ENCODE measurements at regions not wholly inside any gene's neighbourhood (a gene's known extent, or its start where the extent isn't known, plus 50 kb on each side); places are given as distances from the start of the nearest gene placed in this dataset.
"Not testable (repeated sequence)": the region's sequence is repeated elsewhere in the genome, so short reads cannot be mapped to it uniquely, and the experiment has no call there.

DNA sequence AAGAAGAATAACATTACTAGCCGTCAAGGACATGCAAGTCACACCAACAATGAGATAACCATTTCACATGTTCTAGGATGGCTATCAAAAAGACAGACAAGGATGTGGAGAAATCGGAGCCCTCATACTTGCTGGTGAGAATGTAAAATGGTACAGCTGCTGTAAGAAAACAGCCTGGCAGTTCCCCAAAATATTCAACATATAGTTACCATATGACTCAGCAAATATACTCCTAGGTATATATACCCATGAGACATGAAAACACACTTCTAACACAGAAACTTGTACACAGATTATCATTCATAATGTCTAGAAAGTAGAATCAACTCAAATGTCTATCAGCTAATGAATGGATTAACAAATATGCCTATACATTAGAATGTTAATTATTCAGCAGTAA lies 105.4 kb upstream of the PCAT7 start:
- no peaks in the 10 kb centered on the region for H3K36me3 Mint-ChIP-seq

GRCh38 chr9:94464790-94465189 lies 90.1 kb upstream of the PCAT7 start:
- no peak overlapping the region for H3K27ac Mint-ChIP-seq
- TF ChIP-seq, protein P1, sequence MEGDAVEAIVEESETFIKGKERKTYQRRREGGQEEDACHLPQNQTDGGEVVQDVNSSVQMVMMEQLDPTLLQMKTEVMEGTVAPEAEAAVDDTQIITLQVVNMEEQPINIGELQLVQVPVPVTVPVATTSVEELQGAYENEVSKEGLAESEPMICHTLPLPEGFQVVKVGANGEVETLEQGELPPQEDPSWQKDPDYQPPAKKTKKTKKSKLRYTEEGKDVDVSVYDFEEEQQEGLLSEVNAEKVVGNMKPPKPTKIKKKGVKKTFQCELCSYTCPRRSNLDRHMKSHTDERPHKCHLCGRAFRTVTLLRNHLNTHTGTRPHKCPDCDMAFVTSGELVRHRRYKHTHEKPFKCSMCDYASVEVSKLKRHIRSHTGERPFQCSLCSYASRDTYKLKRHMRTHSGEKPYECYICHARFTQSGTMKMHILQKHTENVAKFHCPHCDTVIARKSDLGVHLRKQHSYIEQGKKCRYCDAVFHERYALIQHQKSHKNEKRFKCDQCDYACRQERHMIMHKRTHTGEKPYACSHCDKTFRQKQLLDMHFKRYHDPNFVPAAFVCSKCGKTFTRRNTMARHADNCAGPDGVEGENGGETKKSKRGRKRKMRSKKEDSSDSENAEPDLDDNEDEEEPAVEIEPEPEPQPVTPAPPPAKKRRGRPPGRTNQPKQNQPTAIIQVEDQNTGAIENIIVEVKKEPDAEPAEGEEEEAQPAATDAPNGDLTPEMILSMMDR (IDR thresholded peaks at IDR 0.05), result no peak
- ATAC-seq, result no peak
- H3K36me3 ChIP-seq (ENCODE audit: control insufficient read depth, insufficient read depth, low read length), result peaks cover 22% of the 10 kb centered on the region
- H3K4me3 ChIP-seq (ENCODE audit: low read length), result no peak overlapping the region
- H3K36me3 Mint-ChIP-seq, result peaks cover 47% of the 10 kb centered on the region
- H3K27me3 Mint-ChIP-seq (ENCODE audit: low read depth in 2 of 2), result peaks cover 0 to 2% of the 10 kb centered on the region in 2 donors
- no peaks in the 10 kb centered on the region for H3K27me3 ChIP-seq (ENCODE audit: control insufficient read depth, insufficient read depth, low read length)
- H3K27ac ChIP-seq (ENCODE audit: low read length), result no peak overlapping the region
- H3K4me1 ChIP-seq (ENCODE audit: control insufficient read depth, insufficient read depth, low read length), result no peaks in the 10 kb centered on the region
- H3K9me3 Mint-ChIP-seq, result peaks cover 16 to 22% of the 10 kb centered on the region in 2 donors
- DNase-seq, result no peak
- intact Hi-C loops (cut with micrococcal nuclease), result no loop called here
- H3K4me3 Mint-ChIP-seq, result no peak overlapping the region
- peaks cover 0 to 5% of the 10 kb centered on the region in 2 donors for H3K4me1 Mint-ChIP-seq
- H3K9me3 ChIP-seq (ENCODE audit: control insufficient read depth, insufficient read depth, low read length), result peaks cover 8% of the 10 kb centered on the region
- WGBS (ENCODE audit: insufficient coverage), result 89% methylated on average over 2 of the region's 2 CpGs

More for the DNA sequence above, 105.4 kb upstream of the PCAT7 start:
- ATAC-seq, result no peak
- H3K4me1 Mint-ChIP-seq, result peaks cover 0 to 5% of the 10 kb centered on the region in 2 donors
- DNase-seq, result no peak
- H3K27me3 Mint-ChIP-seq (ENCODE audit: low read depth in 2 of 2), result no peaks in the 10 kb centered on the region
- H3K9me3 Mint-ChIP-seq, result no peaks in the 10 kb centered on the region
- H3K36me3 ChIP-seq (ENCODE audit: control insufficient read depth, insufficient read depth, low read length), result peaks cover 29% of the 10 kb centered on the region
- 100% methylated on average over 1 of the region's 2 CpGs for WGBS (ENCODE audit: insufficient coverage)
- TF ChIP-seq, protein P1 (IDR thresholded peaks at IDR 0.05), result no peak
- intact Hi-C loops (cut with micrococcal nuclease), result no loop called here
- no peak overlapping the region for H3K27ac Mint-ChIP-seq
- no peaks in the 10 kb centered on the region for H3K9me3 ChIP-seq (ENCODE audit: control insufficient read depth, insufficient read depth, low read length)
- H3K4me1 ChIP-seq (ENCODE audit: control insufficient read depth, insufficient read depth, low read length), result no peaks in the 10 kb centered on the region
- no peak overlapping the region for H3K4me3 ChIP-seq (ENCODE audit: low read length)
- no peak overlapping the region for H3K27ac ChIP-seq (ENCODE audit: low read length)
- no peak overlapping the region for H3K4me3 Mint-ChIP-seq
- H3K27me3 ChIP-seq (ENCODE audit: control insufficient read depth, insufficient read depth, low read length), result no peaks in the 10 kb centered on the region

- H3K4me1 ChIP-seq (ENCODE audit: control insufficient read depth, insufficient read depth, low read length); ATAC-seq; H3K27ac Mint-ChIP-seq; H3K9me3 Mint-ChIP-seq; H3K27ac ChIP-seq (ENCODE audit: low read length); DNase-seq; H3K36me3 ChIP-seq (ENCODE audit: control insufficient read depth, insufficient read depth, low read length); H3K4me3 ChIP-seq (ENCODE audit: low read length); H3K4me3 Mint-ChIP-seq; intact Hi-C loops (cut with micrococcal nuclease); H3K4me1 Mint-ChIP-seq; H3K27me3 ChIP-seq (ENCODE audit: control insufficient read depth, insufficient read depth, low read length); H3K36me3 Mint-ChIP-seq: not testable (repeated sequence)
- WGBS (ENCODE audit: insufficient coverage), result 95% methylated on average over 4 of the region's 4 CpGs
- peaks cover 12% of the 10 kb centered on the region for H3K9me3 ChIP-seq (ENCODE audit: control insufficient read depth, insufficient read depth, low read length)
- H3K27me3 Mint-ChIP-seq (ENCODE audit: low read depth in 2 of 2), result peaks cover 8 to 21% of the 10 kb centered on the region in 2 donors
Measured at GRCh38 chr9:94472063-94472462, 82.8 kb upstream of the PCAT7 start.

- Histone ChIP-seq H3K9me3 (ENCODE audit: control insufficient read depth, insufficient read depth, low read length) (peaks cover 12% of the 10 kb centered on the region), H3K4me3 (ENCODE audit: low read length) (no peak overlapping the region), H3K4me1 (ENCODE audit: control insufficient read depth, insufficient read depth, low read length) (no peaks in the 10 kb centered on the region), H3K27me3 (ENCODE audit: control insufficient read depth, insufficient read depth, low read length) (no peaks in the 10 kb centered on the region), H3K36me3 (ENCODE audit: control insufficient read depth, insufficient read depth, low read length) (no peaks in the 10 kb centered on the region), H3K27ac (ENCODE audit: low read length) (no peak overlapping the region)
- TF ChIP-seq, protein P1 (IDR thresholded peaks at IDR 0.05), result no peak
- ATAC-seq (no peak), DNase-seq (no peak)
- Mint-ChIP-seq H3K4me3 (no peak overlapping the region), H3K4me1 (peaks cover 0 to 5% of the 10 kb centered on the region in 2 donors), H3K9me3 (peaks cover 3 to 4% of the 10 kb centered on the region in 2 donors), H3K27ac (no peak overlapping the region), H3K36me3 (peaks cover 7% of the 10 kb centered on the region), H3K27me3 (ENCODE audit: low read depth in 2 of 2) (peaks cover 8 to 30% of the 10 kb centered on the region in 2 donors)
- intact Hi-C loops (cut with micrococcal nuclease), result no loop called here
- 97% methylated on average over 3 of the region's 4 CpGs for WGBS (ENCODE audit: insufficient coverage)
Measured at GRCh38 chr9:94472806-94473360, 82.0 kb upstream of the PCAT7 start.
